ENCODE measurements at regions not wholly inside any gene's neighbourhood (a gene's known extent, or its start where the extent isn't known, plus 50 kb on each side); places are given as distances from the start of the nearest gene placed in this dataset.
"Not testable (repeated sequence)": the region's sequence is repeated elsewhere in the genome, so short reads cannot be mapped to it uniquely, and the experiment has no call there.

DNA sequence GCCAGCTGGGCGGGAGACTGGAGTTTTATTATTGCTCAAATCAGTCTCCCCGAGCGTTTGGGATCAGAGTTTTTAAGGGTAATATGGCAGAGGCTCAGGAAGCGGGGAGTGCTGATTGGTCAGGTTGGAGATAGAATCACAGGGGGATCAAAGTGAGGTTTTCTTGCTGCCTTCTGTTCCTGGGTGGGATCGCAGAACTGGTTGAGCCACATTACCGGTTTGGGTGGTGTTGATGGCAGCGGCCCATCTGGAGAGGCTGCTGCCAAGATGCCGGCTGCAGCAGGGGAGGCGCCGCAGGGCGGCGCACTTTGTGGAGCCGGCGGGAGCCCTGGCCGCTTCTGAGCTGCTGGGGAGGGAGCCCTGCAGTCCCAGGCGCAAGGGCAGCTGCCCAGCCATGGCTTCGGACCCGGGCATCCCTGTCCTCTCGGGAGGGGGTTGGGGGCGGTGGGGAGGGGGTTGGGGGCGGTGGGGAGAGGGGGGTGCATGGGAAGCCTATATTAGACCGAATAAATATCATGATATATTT, 268.9 kb upstream of the ZNF658 start:
- not testable (repeated sequence) for TF ChIP-seq CTCF (IDR thresholded peaks at IDR 0.05; ENCODE audit: insufficient read depth, low read length); POLR2AphosphoS5 (IDR thresholded peaks at IDR 0.05; ENCODE audit: low read depth); REST (IDR thresholded peaks at IDR 0.05; ENCODE audit: insufficient replicate concordance, low read depth); GABPA (IDR thresholded peaks at IDR 0.05; ENCODE audit: low read depth); SPI1 (IDR thresholded peaks at IDR 0.05; ENCODE audit: borderline replicate concordance, low read depth)

All from HL-60 (cell line).